IMR-90 (cell line): ENCODE measurements at regions not wholly inside any gene's neighbourhood (a gene's known extent, or its start where the extent isn't known, plus 50 kb on each side); places are given as distances from the start of the nearest gene placed in this dataset.

Experiments used
- ATAC-seq: fragments of 200-7000 bp; cut with Tn5 transposase; 2 replicates; pipeline ENCODE4 v1.9.1; 2020; ENCODE audit warnings: low read depth, mild to moderate bottlenecking, moderate library complexity
- BruUV-seq: library from RNA; stranded (reverse); fragments of 400-500 nt; replicated peaks from 2 replicates; lab custom pipeline; 2021; lab: Mats Ljungman, UMichigan
- CTCF ChIA-PET: fragments of 300-600 bp; formaldehyde crosslinking; extraction: SDS; loops from one replicate; lab custom pipeline; 2021; ENCODE audit warnings: antibody characterized with exemption; lab: Yijun Ruan, JAX
- POLR2A ChIA-PET: fragments of 300-600 bp; sonication (Branson Sonifier 250); formaldehyde crosslinking; loops from one replicate; lab custom pipeline; 2022; ENCODE audit warnings: antibody characterized with exemption; ENCODE audit not compliant: unreplicated experiment; lab: Charles Lee
- DNase-seq: peaks from one replicate; pipeline ENCODE4 v3.0.0; 2013
- H2AFZ ChIP-seq: replicated peaks from 2 replicates; pipeline ENCODE3; 2013; ENCODE audit warnings: low read length, mild to moderate bottlenecking; ENCODE audit not compliant: poor library complexity
- H2AK5ac ChIP-seq: 2 replicates; pipeline ENCODE4 v1.6.1; 2013; ENCODE audit warnings: low read depth, low read length, inconsistent platforms
- H2AK9ac ChIP-seq: replicated peaks from 2 replicates; pipeline ENCODE3; 2013; ENCODE audit warnings: mild to moderate bottlenecking, low read depth, low read length, moderate library complexity; ENCODE audit not compliant: poor library complexity
- H2BK120ac ChIP-seq: 2 replicates; pipeline ENCODE4 v1.6.1; 2013; ENCODE audit warnings: low read depth, low read length, inconsistent platforms
- H2BK15ac ChIP-seq: 3 replicates; pipeline ENCODE4 v1.6.1; 2013; ENCODE audit warnings: low read depth, low read length, inconsistent platforms
- H2BK20ac ChIP-seq: 2 replicates; pipeline ENCODE4 v1.6.1; 2013; ENCODE audit warnings: low read depth, mild to moderate bottlenecking, inconsistent platforms, low read length, moderate library complexity
- H2BK5ac ChIP-seq: 2 replicates; pipeline ENCODE4 v1.6.1; 2013; ENCODE audit warnings: mild to moderate bottlenecking, low read depth, low read length, inconsistent platforms; ENCODE audit not compliant: poor library complexity, severe bottlenecking
- H3K14ac ChIP-seq: replicated peaks from 2 replicates; pipeline ENCODE4 v1.6.1; 2013; ENCODE audit warnings: low read depth, low read length, inconsistent platforms
- H3K18ac ChIP-seq: 2 replicates; pipeline ENCODE4 v1.6.1; 2013; ENCODE audit warnings: low read depth, low read length, control low read depth
- H3K23ac ChIP-seq: 2 replicates; pipeline ENCODE4 v1.6.1; 2013; ENCODE audit warnings: low read depth, low read length, inconsistent platforms
- H3K27ac ChIP-seq: 2 replicates; pipeline ENCODE4 v1.5.1; 2013; ENCODE audit warnings: mild to moderate bottlenecking, control low read depth, low read length; ENCODE audit not compliant: insufficient read depth
- H3K27me3 ChIP-seq: 2 replicates; pipeline ENCODE4 v1.6.1; 2013; ENCODE audit warnings: low read length; ENCODE audit not compliant: control insufficient read depth, insufficient read depth
- H3K36me3 ChIP-seq: 2 replicates; pipeline ENCODE4 v1.6.1; 2013; ENCODE audit warnings: low read length, mixed read lengths; ENCODE audit not compliant: control insufficient read depth, insufficient read depth
- H3K4ac ChIP-seq: 2 replicates; pipeline ENCODE4 v1.6.1; 2013; ENCODE audit warnings: low read depth, low read length, inconsistent platforms
- H3K4me1 ChIP-seq: 2 replicates; pipeline ENCODE4 v1.6.1; 2013; ENCODE audit warnings: low read length, mixed read lengths; ENCODE audit not compliant: control insufficient read depth, insufficient read depth
- H3K4me2 ChIP-seq: 2 replicates; pipeline ENCODE4 v1.6.1; 2013; ENCODE audit warnings: low read depth, mild to moderate bottlenecking, control low read depth, low read length, moderate library complexity
- H3K4me3 ChIP-seq: 2 replicates; pipeline ENCODE4 v1.5.1; 2013; ENCODE audit warnings: low read depth, mild to moderate bottlenecking, control low read depth, low read length, moderate library complexity; ENCODE audit not compliant: insufficient read depth
- H3K56ac ChIP-seq: 2 replicates; pipeline ENCODE4 v1.6.1; 2013; ENCODE audit warnings: low read length, inconsistent platforms; ENCODE audit not compliant: insufficient read depth; ENCODE audit errors: extremely low read depth
- H3K79me1 ChIP-seq, 2 experiments: 2 replicates each; pipeline ENCODE4 v1.6.1; 2013; ENCODE audit warnings: low read length in 2 of 2, inconsistent platforms in 1 of 2, low read depth in 1 of 2
- H3K9ac ChIP-seq: 2 replicates; pipeline ENCODE4 v1.6.1; 2013; ENCODE audit warnings: low read depth, low read length, control low read depth
- H3K9me1 ChIP-seq: 2 replicates; pipeline ENCODE4 v1.6.1; 2013; ENCODE audit warnings: low read length, inconsistent platforms; ENCODE audit not compliant: insufficient read depth
- H3K9me3 ChIP-seq: 2 replicates; pipeline ENCODE4 v1.6.1; 2013; ENCODE audit warnings: low read length; ENCODE audit not compliant: control insufficient read depth, insufficient read depth
- H4K20me1 ChIP-seq: 2 replicates; pipeline ENCODE4 v1.6.1; 2013; ENCODE audit warnings: low read length, inconsistent platforms; ENCODE audit not compliant: insufficient read depth
- H4K5ac ChIP-seq: 2 replicates; pipeline ENCODE4 v1.6.1; 2013; ENCODE audit warnings: mild to moderate bottlenecking, low read depth, low read length, control low read depth
- H4K8ac ChIP-seq, 2 experiments: 2 replicates each; pipeline ENCODE4 v1.6.1; 2013; ENCODE audit warnings: low read depth in 2 of 2, low read length in 2 of 2, control low read depth in 1 of 2, inconsistent platforms in 1 of 2
- H4K91ac ChIP-seq: 2 replicates; pipeline ENCODE4 v1.6.1; 2013; ENCODE audit warnings: low read depth, low read length, inconsistent platforms; ENCODE audit not compliant: insufficient read depth
- FOS ChIP-seq: fragments of 150-350 bp; IDR thresholded peaks from 2 replicates; pipeline ENCODE4 v1.6.1; 2016; ENCODE audit warnings: low read depth, low read length
- POLR2A ChIP-seq: IDR thresholded peaks from 2 replicates; pipeline ENCODE4 v1.6.1; 2012; ENCODE audit warnings: mild to moderate bottlenecking, low read depth, low read length
- SMC3 ChIP-seq: fragments of 150-350 bp; IDR thresholded peaks from 2 replicates; pipeline ENCODE4 v1.6.1; 2016; ENCODE audit warnings: low read depth, mild to moderate bottlenecking, antibody characterized with exemption, low read length, moderate library complexity
- WGBS, 2 experiments: methylation state at CpG; one replicate each; pipeline versions ENCODE4 v1.1.5 to v1.1.7; 2013; ENCODE audit warnings: missing lambda C conversion rate in 2 of 2; ENCODE audit not compliant: insufficient read length in 1 of 2; ENCODE audit errors: extremely low coverage in 2 of 2; 5-methylcytosine and 5-hydroxymethylcytosine counted together
- dilution Hi-C: fragments of 300-500 bp; cut with HindIII; formaldehyde crosslinking; loops from one replicate; pipeline ENCODE4 v1.14.3; 2018; ENCODE audit warnings: low sequenced_read_pairs; ENCODE audit not compliant: unreplicated experiment
- in situ Hi-C: fragments of 300-500 bp; cut with MboI; formaldehyde crosslinking; loops from 3 replicates; pipeline ENCODE4 v1.14.3; 2019; ENCODE audit warnings: low sequenced_read_pairs, inconsistent platforms, mixed read lengths
- intact Hi-C: fragments of 100-400 bp; cut with micrococcal nuclease; formaldehyde crosslinking; loops from 2 replicates; pipeline ENCODE4 v1.10.0; 2022
- TF ChIP-seq, protein P1 (sequence below): conservative IDR thresholded peaks from 2 replicates; pipeline ENCODE4 v1.5.1; 2012; ENCODE audit warnings: mild to moderate bottlenecking, low read depth, low read length, improper control_type of control experiment

DNA sequence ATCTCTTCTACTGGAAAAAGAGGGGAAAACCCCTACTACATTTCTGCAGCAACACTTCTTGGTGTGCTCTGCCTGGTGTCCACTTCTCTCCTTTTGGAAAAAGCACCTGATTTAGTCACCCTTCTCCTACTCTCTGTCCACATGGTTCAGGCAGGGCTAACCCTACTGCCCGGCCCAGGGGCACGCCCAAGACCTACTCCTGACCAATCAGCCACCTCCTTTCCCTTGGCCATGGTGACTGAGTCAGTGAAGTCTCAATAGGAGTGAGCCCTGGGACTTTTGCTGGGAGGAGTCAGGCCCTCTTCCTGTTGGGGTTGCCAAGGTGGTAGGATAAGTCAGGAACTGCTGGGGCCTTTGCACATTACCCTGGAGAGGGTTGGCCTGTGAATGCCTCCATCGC is 52.5 kb upstream of the MYL2 start:
- H2BK15ac ChIP-seq = no peak overlapping the region
- ATAC-seq (no peak), DNase-seq (no peak)
- no peak overlapping the region for H3K23ac ChIP-seq
- H3K4ac ChIP-seq = no peak overlapping the region
- no CpG with 5 or more reads among the region's 3 CpGs for WGBS, 2 experiments
- H3K27me3 ChIP-seq = no peaks in the 10 kb centered on the region
- H3K36me3 ChIP-seq = no peaks in the 10 kb centered on the region
- no peak overlapping the region for H2AK5ac ChIP-seq
- no peak overlapping the region for H3K14ac ChIP-seq
- no peak overlapping the region for H3K4me2 ChIP-seq
- H3K9ac ChIP-seq = no peak overlapping the region
- H2BK20ac ChIP-seq = no peak overlapping the region
- no peak overlapping the region for H3K27ac ChIP-seq
- no peaks in the 10 kb centered on the region for H3K4me1 ChIP-seq
- no peak overlapping the region for H3K4me3 ChIP-seq
- H3K56ac ChIP-seq = no peak overlapping the region
- H2BK120ac ChIP-seq = no peak overlapping the region
- ChIA-PET CTCF (no interaction called here), POLR2A (no interaction called here)
- no peak overlapping the region for H3K18ac ChIP-seq
- TF ChIP-seq FOS = no peak
- no peak for TF ChIP-seq SMC3
- no peak for TF ChIP-seq POLR2A
- TF ChIP-seq, protein P1, sequence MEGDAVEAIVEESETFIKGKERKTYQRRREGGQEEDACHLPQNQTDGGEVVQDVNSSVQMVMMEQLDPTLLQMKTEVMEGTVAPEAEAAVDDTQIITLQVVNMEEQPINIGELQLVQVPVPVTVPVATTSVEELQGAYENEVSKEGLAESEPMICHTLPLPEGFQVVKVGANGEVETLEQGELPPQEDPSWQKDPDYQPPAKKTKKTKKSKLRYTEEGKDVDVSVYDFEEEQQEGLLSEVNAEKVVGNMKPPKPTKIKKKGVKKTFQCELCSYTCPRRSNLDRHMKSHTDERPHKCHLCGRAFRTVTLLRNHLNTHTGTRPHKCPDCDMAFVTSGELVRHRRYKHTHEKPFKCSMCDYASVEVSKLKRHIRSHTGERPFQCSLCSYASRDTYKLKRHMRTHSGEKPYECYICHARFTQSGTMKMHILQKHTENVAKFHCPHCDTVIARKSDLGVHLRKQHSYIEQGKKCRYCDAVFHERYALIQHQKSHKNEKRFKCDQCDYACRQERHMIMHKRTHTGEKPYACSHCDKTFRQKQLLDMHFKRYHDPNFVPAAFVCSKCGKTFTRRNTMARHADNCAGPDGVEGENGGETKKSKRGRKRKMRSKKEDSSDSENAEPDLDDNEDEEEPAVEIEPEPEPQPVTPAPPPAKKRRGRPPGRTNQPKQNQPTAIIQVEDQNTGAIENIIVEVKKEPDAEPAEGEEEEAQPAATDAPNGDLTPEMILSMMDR = no peak
- H2AK9ac ChIP-seq = no peak overlapping the region
- no TSS peak for BruUV-seq
- no peaks in the 10 kb centered on the region for H3K9me1 ChIP-seq
- H4K20me1 ChIP-seq = no peaks in the 10 kb centered on the region
- no peak overlapping the region for H2BK5ac ChIP-seq
- intact Hi-C loops (no loop called here), dilution Hi-C loops (no loop called here), in situ Hi-C loops (no loop called here)
- no peaks in the 10 kb centered on the region for H3K9me3 ChIP-seq
- no peak overlapping the region for H2AFZ ChIP-seq
- H4K91ac ChIP-seq = no peak overlapping the region
- H4K8ac ChIP-seq = no peak overlapping the region
- H3K79me1 ChIP-seq = no peaks in the 10 kb centered on the region
- H4K5ac ChIP-seq = no peak overlapping the region
